H1 (cell line): ENCODE measurements at regions not wholly inside any gene's neighbourhood (a gene's known extent, or its start where the extent isn't known, plus 50 kb on each side); places are given as distances from the start of the nearest gene placed in this dataset.

ENCODE experiments used
- CTCF ChIA-PET: fragments of 300-600 bp; sonication (Branson Sonifier 250); formaldehyde crosslinking; loops from one replicate; lab custom pipeline; 2021; ENCODE audit not compliant: partially characterized antibody; lab: Charles Lee
- POLR2A ChIA-PET: fragments of 300-600 bp; sonication (Branson Sonifier 250); formaldehyde crosslinking; loops from one replicate; lab custom pipeline; 2021; ENCODE audit warnings: inconsistent platforms; ENCODE audit not compliant: partially characterized antibody; lab: Charles Lee
- DNase-seq, 2 experiments: peaks; one replicate each; pipeline versions ENCODE4 v3.0.0 to v3.0.0-alpha.2; 2010 to 2022; ENCODE audit warnings: low spot score in 2 of 2, low read depth in 1 of 2, mixed read lengths in 1 of 2
- FAIRE-seq: peaks from 2 replicates; lab custom pipeline; 2011; peaks lifted over from hg19 to GRCh38; lab: Jason Lieb, UNC
- H2AFZ ChIP-seq: 2 replicates; pipeline ENCODE4 v1.8.1; 2012; ENCODE audit warnings: low read length, inconsistent platforms
- H2AK5ac ChIP-seq: 2 replicates; pipeline ENCODE4 v1.6.1; 2013; ENCODE audit warnings: low read depth, low read length
- H2BK120ac ChIP-seq: replicated peaks from 2 replicates; pipeline ENCODE3; 2013; ENCODE audit warnings: low read depth, low read length, inconsistent platforms
- H2BK12ac ChIP-seq: 2 replicates; pipeline ENCODE4 v1.6.1; 2013; ENCODE audit warnings: low read depth, low read length
- H2BK15ac ChIP-seq: 2 replicates; pipeline ENCODE4 v1.6.1; 2013; ENCODE audit warnings: low read length
- H2BK20ac ChIP-seq: 2 replicates; pipeline ENCODE4 v1.6.1; 2013; ENCODE audit warnings: low read length
- H2BK5ac ChIP-seq: 2 replicates; pipeline ENCODE4 v1.6.1; 2013; ENCODE audit warnings: low read depth, low read length
- H3K14ac ChIP-seq: 2 replicates; pipeline ENCODE4 v1.6.1; 2013; ENCODE audit warnings: inconsistent platforms; ENCODE audit not compliant: insufficient read length
- H3K18ac ChIP-seq: 2 replicates; pipeline ENCODE4 v1.6.1; 2013; ENCODE audit warnings: low read length; ENCODE audit errors: extremely low read depth
- H3K23ac ChIP-seq: 2 replicates; pipeline ENCODE4 v1.6.1; 2013; ENCODE audit warnings: inconsistent platforms; ENCODE audit not compliant: insufficient read length
- H3K23me2 ChIP-seq: 2 replicates; pipeline ENCODE4 v1.6.1; 2013; ENCODE audit warnings: low read depth, low read length
- H3K27ac ChIP-seq: 2 replicates; pipeline ENCODE4 v1.6.1; 2011; ENCODE audit warnings: low read depth, low read length, inconsistent platforms
- H3K27me3 ChIP-seq, 4 experiments: replicated peaks in 1 of 4; 1 replicate in 1 of 4; 2 replicates in 3 of 4; pipeline versions ENCODE4 v1.6.1 to v1.8.1; 2011 to 2013; ENCODE audit warnings: low read length in 3 of 4, mild to moderate bottlenecking in 3 of 4, inconsistent platforms in 2 of 4, mixed read lengths in 2 of 4, moderate library complexity in 1 of 4; ENCODE audit not compliant: control insufficient read depth in 3 of 4, insufficient read depth in 3 of 4; ENCODE audit errors: extremely low read depth in 1 of 4
- H3K36me3 ChIP-seq, 4 experiments: 2 replicates each; pipeline versions ENCODE4 v1.6.1 to v1.8.1; 2011 to 2013; ENCODE audit warnings: mild to moderate bottlenecking in 4 of 4, low read length in 3 of 4, moderate library complexity in 2 of 4, control low read depth in 1 of 4, inconsistent platforms in 1 of 4; ENCODE audit not compliant: insufficient read depth in 4 of 4, control insufficient read depth in 2 of 4
- H3K4ac ChIP-seq: replicated peaks from 2 replicates; pipeline ENCODE3; 2013; ENCODE audit warnings: low read length, low read depth, mixed read lengths, inconsistent platforms; ENCODE audit not compliant: insufficient read length
- H3K4me1 ChIP-seq, 4 experiments: replicated peaks in 1 of 4; 1 replicate in 1 of 4; 2 replicates in 3 of 4; pipeline versions ENCODE4 v1.6.1 to v1.8.1; 2011 to 2013; ENCODE audit warnings: low read length in 3 of 4, inconsistent platforms in 2 of 4, mixed read lengths in 1 of 4; ENCODE audit not compliant: insufficient read depth in 4 of 4, control insufficient read depth in 3 of 4
- H3K4me2 ChIP-seq, 2 experiments: 2 replicates each; pipeline versions ENCODE4 v1.6.1 to v1.8.1; 2011 to 2013; ENCODE audit warnings: low read depth in 2 of 2, low read length in 2 of 2, control low read depth in 1 of 2, inconsistent platforms in 1 of 2, mild to moderate bottlenecking in 1 of 2; ENCODE audit not compliant: insufficient read depth in 1 of 2
- H3K4me3 ChIP-seq, 4 experiments: fragments of 200-600, 300-600 bp in 1 of 4; sonication (generic), shearing (Covaris generic), sonication (Bioruptor Twin) in 1 of 4; 2 replicates each; pipeline versions ENCODE4 v1.5.1 to v1.8.1; 2011 to 2016; ENCODE audit warnings: low read length in 4 of 4, low read depth in 3 of 4, control low read depth in 2 of 4, inconsistent platforms in 2 of 4, mild to moderate bottlenecking in 2 of 4, mixed read lengths in 1 of 4, moderate library complexity in 1 of 4; ENCODE audit not compliant: insufficient read depth in 2 of 4; ENCODE audit errors: extremely low read depth in 1 of 4
- H3K56ac ChIP-seq: replicated peaks from 2 replicates; pipeline ENCODE3; 2013; ENCODE audit warnings: low read depth, mild to moderate bottlenecking, mixed read lengths, low read length, inconsistent platforms; ENCODE audit not compliant: insufficient read length
- H3K79me1 ChIP-seq: 2 replicates; pipeline ENCODE4 v1.6.1; 2013; ENCODE audit warnings: low read depth, low read length, control low read depth
- H3K79me2 ChIP-seq, 2 experiments: 2 replicates each; pipeline versions ENCODE4 v1.6.1 to v1.8.1; 2012 to 2013; ENCODE audit warnings: low read length in 2 of 2, mild to moderate bottlenecking in 2 of 2, inconsistent platforms in 1 of 2; ENCODE audit not compliant: insufficient read depth in 2 of 2, control insufficient read depth in 1 of 2
- H3K9ac ChIP-seq, 4 experiments: replicated peaks in 1 of 4; 1 replicate in 1 of 4; 2 replicates in 3 of 4; pipeline versions ENCODE4 v1.6.1 to v1.8.1; 2011 to 2013; ENCODE audit warnings: low read depth in 3 of 4, low read length in 3 of 4, control low read depth in 2 of 4, mild to moderate bottlenecking in 2 of 4, moderate library complexity in 2 of 4, inconsistent platforms in 1 of 4; ENCODE audit errors: extremely low read depth in 1 of 4
- H3K9me3 ChIP-seq, 2 experiments: 2 replicates each; pipeline versions ENCODE4 v1.6.1 to v1.8.1; 2012 to 2013; ENCODE audit warnings: mild to moderate bottlenecking in 2 of 2, moderate library complexity in 2 of 2, control low read depth in 1 of 2, inconsistent platforms in 1 of 2, low read depth in 1 of 2, low read length in 1 of 2, mixed read lengths in 1 of 2; ENCODE audit not compliant: insufficient read depth in 2 of 2
- H4K20me1 ChIP-seq, 2 experiments: replicated peaks in 1 of 2; 2 replicates each; pipeline versions ENCODE3 to v1.8.1; 2011 to 2013; ENCODE audit warnings: inconsistent platforms in 2 of 2, low read length in 2 of 2, mild to moderate bottlenecking in 1 of 2; ENCODE audit not compliant: insufficient read depth in 2 of 2, control insufficient read depth in 1 of 2
- H4K5ac ChIP-seq: 2 replicates; pipeline ENCODE4 v1.6.1; 2013; ENCODE audit warnings: low read length, low read depth, mixed read lengths, inconsistent platforms; ENCODE audit not compliant: insufficient read length
- H4K8ac ChIP-seq: 2 replicates; pipeline ENCODE4 v1.8.0; 2013; ENCODE audit warnings: mild to moderate bottlenecking, moderate library complexity, low read length, inconsistent platforms; ENCODE audit not compliant: insufficient read depth; ENCODE audit errors: extremely low read depth
- H4K91ac ChIP-seq: replicated peaks from 2 replicates; pipeline ENCODE3; 2013; ENCODE audit warnings: low read length, mixed read lengths, inconsistent platforms; ENCODE audit not compliant: insufficient read length
- TEAD4 ChIP-seq: IDR thresholded peaks from 2 replicates; pipeline ENCODE4 v1.6.1; 2012; ENCODE audit warnings: low read depth, low read length, inconsistent platforms, mixed read lengths
- WGBS, 2 experiments: shearing (Covaris generic) in 1 of 2; methylation state at CpG; one replicate each; pipeline versions ENCODE4 v1.1.6 to v1.1.7; 2013 to 2015; ENCODE audit warnings: low lambda C conversion rate in 2 of 2, mixed read lengths in 2 of 2, inconsistent platforms in 1 of 2, low coverage in 1 of 2, missing lambda C conversion rate in 1 of 2; ENCODE audit not compliant: insufficient replicate concordance in 2 of 2, insufficient coverage in 1 of 2, insufficient read length in 1 of 2; ENCODE audit errors: extremely low coverage in 1 of 2, missing lambda C conversion rate in 1 of 2; 5-methylcytosine and 5-hydroxymethylcytosine counted together

- Histone ChIP-seq H2AK5ac (no peak overlapping the region), H2BK20ac (no peak overlapping the region), H3K4me1 (peaks cover 0 to 6% (median under 1%) of the 10 kb centered on the region in 4 experiments; a peak in 4 of 7 replicates), H3K79me1 (no peaks in the 10 kb centered on the region), H3K4me3 (no peak overlapping the region), H2BK5ac (no peak overlapping the region), H3K18ac (no peak overlapping the region), H4K5ac (no peak overlapping the region), H3K27me3 (peaks cover 0 to under 1% (median 0%) of the 10 kb centered on the region in 4 experiments; a peak in 1 of 7 replicates), H2AFZ (no peak overlapping the region), H2BK120ac (no peak overlapping the region), H2BK12ac (no peak overlapping the region), H3K36me3 (no peaks in the 10 kb centered on the region), H3K9me3 (no peaks in the 10 kb centered on the region), H3K4me2 (no peak overlapping the region), H3K56ac (no peak overlapping the region), H3K79me2 (no peaks in the 10 kb centered on the region), H3K14ac (no peak overlapping the region), H4K20me1 (no peaks in the 10 kb centered on the region), H3K27ac (no peak overlapping the region), H3K23ac (no peak overlapping the region), H3K4ac (no peak overlapping the region), H3K23me2 (no peaks in the 10 kb centered on the region), H2BK15ac (no peak overlapping the region), H4K8ac (no peak overlapping the region), H3K9ac (no peak overlapping the region), H4K91ac (no peak overlapping the region)
- no peak for TF ChIP-seq TEAD4
- 93% methylated on average over 3 of the region's 3 CpGs; no CpG with 5 or more reads in 1 of the 2 experiments for WGBS, 2 experiments
- ChIA-PET CTCF (no interaction called here), POLR2A (no interaction called here)
- FAIRE-seq = no peak
- DNase-seq = no peak
Measured at GRCh38 chr4:22196551-22196950, 248.0 kb upstream of the KCNIP4 start.
